KBM-7 (cell line): ENCODE measurements at regions not wholly inside any gene's neighbourhood (a gene's known extent, or its start where the extent isn't known, plus 50 kb on each side); places are given as distances from the start of the nearest gene placed in this dataset.
"Not testable (repeated sequence)": the region's sequence is repeated elsewhere in the genome, so short reads cannot be mapped to it uniquely, and the experiment has no call there.

Source experiments
- DNase-seq: peaks from one replicate; pipeline ENCODE4 v3.0.0-alpha.2; 2015
- in situ Hi-C: fragments of 300-500 bp; cut with MboI; formaldehyde crosslinking; loops from 2 replicates; pipeline ENCODE4 v1.14.3; 2020; ENCODE audit warnings: low sequenced_read_pairs, low pct_unique_long_range_greater_than_20kb, mixed read lengths

DNA sequence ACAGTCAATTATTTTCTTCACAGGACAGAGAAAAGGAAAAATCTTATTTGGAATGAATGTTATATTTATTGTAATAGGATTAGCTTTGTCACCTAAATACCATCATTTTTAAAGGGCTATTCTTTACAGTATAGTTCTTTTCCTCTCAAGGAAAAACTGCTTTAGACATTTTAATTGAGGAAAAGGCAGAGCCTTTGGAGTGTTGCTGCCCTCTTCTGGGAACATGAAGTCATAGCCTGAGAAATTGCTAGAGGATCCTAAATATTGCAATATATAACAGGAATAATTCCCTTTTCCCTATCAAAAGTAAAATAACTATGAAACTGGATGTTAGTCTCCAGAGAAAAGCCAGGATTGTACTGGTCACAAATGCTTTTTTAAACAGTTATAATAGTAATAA, 81.8 kb upstream of the NOTCH2NLA start:
- DNase-seq, in situ Hi-C loops: not testable (repeated sequence)

DNA sequence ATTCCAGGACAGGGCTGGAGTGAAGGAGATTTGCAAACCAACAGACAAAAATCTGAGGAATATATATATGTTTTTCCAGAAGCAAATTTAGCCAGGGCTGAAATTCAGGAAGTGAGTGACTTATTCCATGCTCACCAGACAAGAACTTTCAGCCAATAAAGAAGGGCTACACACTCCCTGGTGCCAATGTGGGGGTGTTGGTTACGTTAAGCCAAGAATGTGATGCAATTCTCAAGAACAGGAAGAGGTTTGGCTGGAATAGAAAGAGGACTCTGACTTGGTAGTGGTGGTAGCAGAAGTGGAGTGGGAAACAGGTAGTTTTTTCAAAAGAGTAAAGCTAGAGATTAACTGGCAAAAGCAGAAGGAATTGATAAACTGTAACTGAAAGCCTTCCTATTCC, 80.6 kb upstream of the NOTCH2NLA start:
- in situ Hi-C loops, DNase-seq: not testable (repeated sequence)

DNA sequence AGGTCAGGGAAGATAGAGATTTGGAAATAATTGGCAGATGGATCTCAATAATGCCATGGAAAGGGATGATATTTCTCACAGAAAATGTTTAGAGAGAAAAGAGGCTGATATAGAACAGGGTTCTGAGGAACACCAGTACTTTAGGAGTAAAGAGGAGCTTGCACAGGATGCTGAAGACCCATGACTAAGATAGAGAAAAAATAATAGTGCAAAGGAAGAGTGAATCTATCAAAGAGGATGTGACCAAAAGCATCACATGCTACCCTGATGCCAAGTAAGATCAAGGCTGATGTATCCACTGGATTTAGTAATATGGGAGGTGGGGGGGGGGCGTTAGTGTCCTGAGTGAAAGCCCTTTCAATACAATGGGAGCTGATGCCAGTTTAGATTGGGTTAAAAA, 80.1 kb upstream of the NOTCH2NLA start:
- in situ Hi-C loops, DNase-seq: not testable (repeated sequence)

DNA sequence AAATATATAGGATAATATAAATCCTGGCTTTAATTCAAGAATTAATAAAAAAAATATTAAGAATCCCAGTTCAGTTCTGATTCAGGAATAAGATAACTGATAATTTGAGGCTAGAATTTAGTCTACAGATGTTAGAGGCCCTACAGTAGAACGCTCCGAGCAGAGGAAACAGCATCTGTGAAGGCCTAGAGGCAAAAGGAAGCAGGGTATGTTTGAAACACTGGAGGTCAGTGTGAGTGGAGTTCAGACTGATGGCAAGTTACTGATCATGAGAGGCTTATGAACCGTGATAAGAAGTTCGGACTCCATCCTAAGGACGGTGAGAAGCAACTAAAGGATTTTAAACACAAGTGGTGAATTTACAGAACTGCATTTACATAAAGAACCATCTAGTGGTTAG, 79.3 kb upstream of the NOTCH2NLA start:
- DNase-seq, in situ Hi-C loops: not testable (repeated sequence)

DNA sequence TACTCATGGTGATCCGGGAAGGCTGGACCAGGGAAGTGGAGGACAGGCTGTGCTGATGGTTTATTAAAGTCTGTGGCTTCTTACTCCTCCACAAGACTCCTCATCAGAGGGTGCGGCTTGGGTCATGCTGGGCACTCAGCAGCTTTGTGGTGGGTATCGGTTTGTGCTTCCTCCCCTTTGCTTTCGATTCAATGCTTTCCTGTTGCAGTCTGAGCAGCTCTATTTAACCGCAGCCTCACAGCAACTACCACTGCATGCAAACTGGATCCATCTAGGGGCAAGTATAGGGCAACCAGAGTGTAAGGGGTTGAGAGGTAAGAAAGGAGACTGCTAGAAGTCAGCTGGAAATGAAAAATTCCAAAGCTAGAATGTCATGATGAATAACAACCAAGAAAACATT, 78.8 kb upstream of the NOTCH2NLA start:
- in situ Hi-C loops, result not testable (repeated sequence)

DNA sequence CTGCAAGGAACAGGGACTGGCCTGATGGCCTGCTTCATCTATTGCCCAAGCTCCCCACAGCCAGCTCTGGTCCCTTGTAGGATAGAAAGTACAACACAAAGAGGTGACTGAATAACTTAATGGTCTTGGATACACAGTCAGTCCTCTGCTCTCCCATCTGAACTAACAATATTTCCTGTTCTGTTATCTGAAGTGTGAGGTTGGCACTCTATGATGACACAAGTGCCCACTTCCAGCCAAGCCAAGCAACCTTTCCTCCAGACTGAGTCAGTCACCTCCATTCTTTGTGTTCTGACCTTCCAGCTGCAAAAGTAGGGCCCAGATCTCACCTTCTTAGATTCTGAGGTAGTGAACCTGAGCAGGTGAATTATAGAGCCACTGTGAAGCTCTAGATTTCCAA, 77.8 kb upstream of the NOTCH2NLA start:
- in situ Hi-C loops, DNase-seq: not testable (repeated sequence)

More for the DNA sequence above, 78.8 kb upstream of the NOTCH2NLA start:
- not testable (repeated sequence) for DNase-seq

DNA sequence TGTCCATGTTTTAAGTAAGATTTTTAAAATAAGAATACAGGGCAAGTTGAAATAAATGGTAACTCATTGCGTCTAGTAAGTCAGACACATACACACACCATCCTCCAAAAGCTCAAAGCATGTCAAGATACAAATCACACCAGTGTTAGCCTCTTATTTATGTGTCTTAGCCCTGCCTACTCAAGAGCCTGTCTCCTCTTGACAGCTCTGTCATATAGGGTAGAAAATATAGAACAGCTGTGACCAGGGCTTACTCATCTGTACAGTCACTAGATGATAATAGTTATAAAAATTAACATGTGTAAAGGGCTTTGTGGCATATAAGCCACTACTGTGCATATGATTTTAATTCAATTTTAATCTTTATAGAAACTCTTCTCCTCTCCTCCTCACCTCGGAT, 76.6 kb upstream of the NOTCH2NLA start:
- DNase-seq, in situ Hi-C loops: not testable (repeated sequence)

DNA sequence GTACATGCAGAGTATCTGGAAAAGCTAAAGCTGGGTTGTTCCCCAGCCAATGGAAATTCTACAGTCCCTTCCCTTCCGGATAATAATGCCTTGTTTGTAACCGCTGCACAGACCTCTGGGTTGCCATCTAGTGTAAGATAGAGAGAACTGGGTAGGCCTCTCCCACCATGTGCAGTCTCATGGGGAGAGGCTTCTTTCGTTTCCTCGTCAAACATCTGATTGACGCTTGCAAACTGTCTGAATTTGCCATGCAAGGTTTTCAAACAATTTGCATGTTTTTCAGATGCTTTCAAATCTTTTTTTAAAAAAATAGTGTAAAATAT, 69.7 kb upstream of the NOTCH2NLA start:
- in situ Hi-C loops, DNase-seq: not testable (repeated sequence)

DNA sequence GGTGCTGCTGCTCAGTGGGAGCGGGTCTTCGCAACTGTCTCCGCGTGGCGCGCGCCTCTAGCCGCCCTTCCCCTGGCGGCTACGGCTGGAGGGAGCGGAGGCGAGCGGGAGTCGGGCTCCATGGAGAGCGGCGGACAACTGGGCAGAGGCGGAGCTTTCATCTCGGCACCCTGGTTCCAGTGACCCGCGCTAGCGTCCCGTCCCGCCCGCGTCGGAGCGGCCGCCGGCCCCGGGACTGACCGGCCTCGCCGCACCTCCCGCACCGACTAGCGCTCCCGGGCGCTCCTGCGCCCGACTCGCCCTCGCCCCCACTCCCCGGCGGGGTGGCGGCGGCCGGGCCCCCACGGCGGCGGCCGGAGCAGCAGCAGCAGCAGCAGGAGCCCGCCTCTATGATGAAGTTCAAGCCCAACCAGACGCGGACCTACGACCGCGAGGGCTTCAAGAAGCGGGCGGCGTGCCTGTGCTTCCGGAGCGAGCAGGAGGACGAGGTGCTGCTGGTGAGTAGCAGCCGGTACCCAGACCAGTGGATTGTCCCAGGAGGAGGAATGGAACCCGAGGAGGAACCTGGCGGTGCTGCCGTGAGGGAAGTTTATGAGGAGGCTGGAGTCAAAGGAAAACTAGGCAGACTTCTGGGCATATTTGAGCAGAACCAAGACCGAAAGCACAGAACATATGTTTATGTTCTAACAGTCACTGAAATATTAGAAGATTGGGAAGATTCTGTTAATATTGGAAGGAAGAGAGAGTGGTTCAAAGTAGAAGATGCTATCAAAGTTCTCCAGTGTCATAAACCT, 69.2 kb upstream of the NOTCH2NLA start:
- in situ Hi-C loops, DNase-seq: not testable (repeated sequence)

DNA sequence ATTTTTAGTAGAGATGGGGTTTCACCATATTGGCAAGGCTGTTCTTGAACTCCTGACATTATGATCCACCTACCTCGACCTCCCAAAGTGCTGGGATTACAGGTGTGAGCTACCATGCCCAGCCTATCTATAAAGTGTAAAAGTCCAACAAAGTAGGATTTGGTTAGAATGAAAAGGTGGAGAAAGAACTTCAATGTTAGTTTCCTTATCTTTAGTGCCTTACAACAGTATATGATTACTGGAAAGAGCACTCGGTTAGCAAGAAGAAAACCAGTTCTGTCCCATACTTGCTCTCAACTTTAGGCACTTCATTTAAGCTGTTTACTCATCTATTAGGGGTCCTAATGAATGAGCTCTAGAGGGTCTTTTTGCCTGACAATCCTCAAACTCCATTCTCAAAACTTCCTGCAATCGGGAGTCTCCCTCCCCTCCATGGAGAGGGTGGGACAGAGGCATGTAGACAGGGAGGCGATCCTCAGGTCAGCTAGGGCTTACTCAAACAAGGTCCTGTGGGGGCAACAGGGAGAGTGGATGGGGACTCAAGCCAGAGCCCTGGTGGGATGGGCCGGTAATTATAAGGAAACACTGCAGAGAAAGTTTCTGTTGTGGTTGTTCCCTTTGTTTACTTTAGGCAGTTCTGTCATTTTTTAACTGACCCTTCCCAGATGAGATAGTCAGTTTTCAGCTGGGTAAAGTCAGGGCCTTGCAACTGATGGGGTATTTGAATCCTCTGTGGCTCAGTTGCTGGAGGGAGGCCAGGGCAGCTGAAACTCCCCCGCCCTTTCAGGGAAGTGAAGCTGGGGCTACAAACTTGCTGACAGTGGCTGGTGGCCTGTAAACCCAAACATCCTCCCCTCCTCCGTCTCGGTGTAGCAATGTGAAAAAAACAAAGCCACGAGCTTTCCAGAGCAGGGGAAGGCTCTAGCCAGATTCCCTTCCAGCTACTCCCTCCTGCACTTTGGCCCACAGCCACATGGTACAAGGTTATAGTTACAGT, 64.4 kb upstream of the NOTCH2NLA start:
- in situ Hi-C loops, DNase-seq: not testable (repeated sequence)

DNA sequence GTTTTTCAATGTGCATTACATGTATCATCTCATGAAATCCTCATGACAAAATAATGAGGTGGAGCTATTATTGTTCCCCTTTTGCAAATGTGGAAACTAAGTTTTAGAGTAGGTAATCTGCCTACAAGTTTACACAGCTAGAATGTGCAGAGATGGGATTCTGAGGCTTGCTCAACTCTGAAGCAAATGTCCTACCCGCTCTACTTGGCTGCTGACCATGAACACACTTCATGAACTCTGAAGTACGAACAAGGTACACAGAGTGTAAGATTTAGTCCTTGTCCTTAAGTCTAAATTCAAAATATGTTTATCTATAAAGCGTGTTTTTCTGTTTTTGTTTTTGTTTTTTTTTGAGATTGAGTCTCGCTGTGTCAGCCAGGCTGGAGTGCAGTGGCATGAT, 63.6 kb upstream of the NOTCH2NLA start:
- in situ Hi-C loops, DNase-seq: not testable (repeated sequence)

DNA sequence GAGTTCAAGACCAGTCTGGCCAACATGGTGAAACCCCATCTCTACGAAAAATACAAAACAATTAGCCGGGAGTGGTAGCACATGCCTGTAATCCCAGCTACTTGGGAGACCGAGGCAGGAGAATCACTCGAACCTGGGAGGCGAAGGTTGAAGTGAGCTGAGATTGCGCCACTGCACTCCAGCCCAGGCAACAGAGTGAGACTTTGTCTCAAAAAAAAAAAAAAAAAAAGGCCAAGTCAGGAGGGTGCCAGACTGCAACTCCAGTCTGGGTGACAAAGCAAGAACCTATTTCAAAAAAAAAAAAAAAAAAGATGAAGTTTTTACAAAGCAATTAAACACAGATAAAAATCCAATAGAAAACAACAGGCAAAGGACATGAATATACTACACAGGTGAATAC, 59.1 kb upstream of the NOTCH2NLA start:
- DNase-seq, in situ Hi-C loops: not testable (repeated sequence)

DNA sequence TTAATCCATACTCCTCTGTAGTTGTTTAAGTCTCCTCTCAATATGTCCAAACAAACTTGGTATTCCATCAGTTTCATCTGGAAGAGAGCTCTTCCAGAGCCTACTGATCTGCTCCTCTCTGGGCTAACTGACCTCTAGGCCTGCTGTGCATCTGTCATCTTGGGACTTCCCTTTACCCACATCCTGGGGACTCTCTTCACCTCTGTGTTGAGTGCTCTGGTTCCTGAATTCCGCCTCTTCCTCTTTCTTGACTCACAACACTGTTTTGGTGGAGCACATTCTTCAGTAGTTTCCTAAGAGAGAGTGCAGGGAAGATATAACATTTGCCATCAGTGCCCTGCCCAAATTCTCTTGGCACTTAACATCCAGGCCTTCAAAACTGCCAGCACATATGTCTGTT, 55.9 kb upstream of the NOTCH2NLA start:
- in situ Hi-C loops, DNase-seq: not testable (repeated sequence)

DNA sequence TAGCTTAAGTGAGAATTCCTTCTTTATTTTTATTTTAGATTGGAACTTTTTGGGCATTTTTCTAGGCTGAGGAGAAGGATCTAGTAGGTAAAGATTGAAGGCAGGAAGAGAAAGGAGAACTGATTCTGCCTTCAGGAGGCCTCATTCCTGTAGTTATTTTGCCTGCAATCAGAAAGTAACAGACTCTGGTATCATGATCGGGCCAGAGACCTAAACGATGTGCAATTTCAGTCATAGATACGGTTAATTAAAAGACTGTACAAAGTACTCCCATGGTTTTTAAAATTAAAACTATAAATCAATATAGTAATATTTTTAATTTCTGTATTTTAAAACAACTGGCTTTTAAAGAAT, 54.7 kb upstream of the NOTCH2NLA start:
- in situ Hi-C loops, DNase-seq: not testable (repeated sequence)

DNA sequence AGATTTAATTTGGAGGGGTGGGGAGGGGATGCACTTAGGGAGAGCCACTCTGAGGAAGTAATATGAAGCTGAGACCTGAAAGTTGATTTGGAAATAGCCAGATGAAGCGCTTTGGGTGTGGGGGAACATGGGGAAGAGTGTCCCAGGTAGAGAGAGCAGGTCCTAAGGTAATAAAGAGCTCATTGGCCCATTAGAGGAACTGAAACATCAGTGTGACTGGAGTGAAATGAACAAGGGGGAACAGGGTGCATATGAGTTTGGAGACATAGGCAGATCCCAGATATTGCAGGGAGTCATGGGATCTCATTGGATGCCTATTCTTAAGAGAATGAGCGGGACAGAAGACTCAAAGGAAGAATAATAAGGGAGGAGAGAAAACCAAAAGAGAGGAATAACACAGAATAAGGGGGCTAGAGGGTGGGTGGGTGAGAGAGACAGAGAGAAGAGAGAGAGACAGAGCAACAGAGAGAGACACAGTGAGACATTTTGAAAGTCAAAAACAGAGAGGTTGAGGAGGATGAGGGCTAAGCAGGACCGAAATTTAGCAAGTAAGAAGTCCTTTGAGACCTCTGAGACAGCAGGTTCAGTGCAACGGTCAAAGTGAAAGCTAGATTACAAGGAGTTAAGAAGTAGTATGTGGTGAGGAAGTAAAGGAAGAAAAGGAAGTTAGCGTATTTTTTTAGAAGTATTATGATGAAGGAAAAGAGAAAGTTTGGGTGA, 54.1 kb upstream of the NOTCH2NLA start:
- DNase-seq, in situ Hi-C loops: not testable (repeated sequence)

DNA sequence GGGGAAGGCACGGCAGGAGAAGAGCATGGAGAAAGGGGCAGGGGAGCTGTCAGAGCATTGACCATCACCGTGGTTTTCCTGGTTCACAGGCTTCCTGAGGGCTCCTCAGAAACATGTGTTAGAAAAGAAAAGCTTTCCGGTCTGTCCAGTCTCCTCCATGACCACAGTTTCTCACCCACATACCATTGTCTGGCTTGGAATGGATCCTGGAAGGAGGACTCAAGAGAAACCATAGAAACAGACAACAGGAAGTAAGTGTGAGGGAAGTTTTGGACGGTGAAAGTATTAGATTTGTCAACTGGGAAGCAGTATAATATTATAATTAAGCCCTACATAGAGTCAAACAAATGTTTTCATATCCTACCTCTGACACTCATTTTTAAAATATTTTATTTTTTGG, 52.7 kb upstream of the NOTCH2NLA start:
- in situ Hi-C loops, result not testable (repeated sequence)

DNA sequence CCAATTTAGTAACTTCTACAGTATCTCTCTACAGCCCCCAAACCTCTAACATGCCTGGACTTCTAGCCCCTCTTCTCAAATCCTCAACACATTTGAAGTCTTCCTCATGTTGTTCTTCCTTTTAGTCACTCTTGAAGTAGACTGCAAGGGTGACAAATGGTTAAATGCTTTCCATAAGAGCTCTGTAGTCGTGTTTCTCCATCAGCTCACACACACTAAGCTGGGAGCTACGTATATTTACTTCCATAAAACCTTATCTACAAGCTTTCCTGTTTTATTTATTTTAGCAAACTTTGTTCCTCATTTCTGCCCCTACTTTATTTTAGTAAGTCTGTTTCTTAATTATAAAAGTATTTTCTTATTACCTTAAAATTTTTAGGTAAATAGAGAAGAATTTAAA, 49.9 kb upstream of the NOTCH2NLA start:
- in situ Hi-C loops, DNase-seq: not testable (repeated sequence)

More for the DNA sequence above, 52.7 kb upstream of the NOTCH2NLA start:
- DNase-seq, result not testable (repeated sequence)
